ENCODE measurements at regions not wholly inside any gene's neighbourhood (a gene's known extent, or its start where the extent isn't known, plus 50 kb on each side); places are given as distances from the start of the nearest gene placed in this dataset.

DNA sequence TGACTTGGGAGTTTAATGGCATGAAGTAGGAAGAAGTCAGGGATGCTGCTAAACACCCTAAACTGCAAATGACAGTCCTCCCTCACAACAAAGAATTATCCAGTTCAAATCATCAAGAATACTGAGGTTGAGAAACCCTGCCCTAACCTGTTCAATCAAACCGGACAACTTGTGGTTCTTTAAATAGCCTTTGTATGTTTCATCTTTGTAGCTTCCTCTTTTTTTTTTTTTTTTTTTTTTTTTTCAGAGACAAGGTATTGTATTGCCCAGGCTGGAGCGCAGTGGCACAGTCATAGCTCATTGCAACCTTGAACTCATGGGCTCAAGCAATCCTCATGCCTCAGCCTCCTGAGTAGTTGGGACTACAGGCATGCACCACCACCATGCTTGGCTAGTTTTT, 52.5 kb upstream of the TTC29 start:
- peak; percentile 53 for ATAC-seq (ENCODE audit: low read depth)
- DNase-seq (ENCODE audit: low spot score in 2 of 2), result no peak
- peaks cover 9% of the 10 kb centered on the region for H3K9me3 Mint-ChIP-seq
- no peak overlapping the region for H3K4me3 Mint-ChIP-seq
- peaks cover 2% of the 10 kb centered on the region for H3K36me3 Mint-ChIP-seq
- H3K4me1 Mint-ChIP-seq, result peaks cover 8% of the 10 kb centered on the region
- H3K27ac Mint-ChIP-seq, result no peak overlapping the region
- H3K27me3 Mint-ChIP-seq, result peaks cover 5% of the 10 kb centered on the region

DNA sequence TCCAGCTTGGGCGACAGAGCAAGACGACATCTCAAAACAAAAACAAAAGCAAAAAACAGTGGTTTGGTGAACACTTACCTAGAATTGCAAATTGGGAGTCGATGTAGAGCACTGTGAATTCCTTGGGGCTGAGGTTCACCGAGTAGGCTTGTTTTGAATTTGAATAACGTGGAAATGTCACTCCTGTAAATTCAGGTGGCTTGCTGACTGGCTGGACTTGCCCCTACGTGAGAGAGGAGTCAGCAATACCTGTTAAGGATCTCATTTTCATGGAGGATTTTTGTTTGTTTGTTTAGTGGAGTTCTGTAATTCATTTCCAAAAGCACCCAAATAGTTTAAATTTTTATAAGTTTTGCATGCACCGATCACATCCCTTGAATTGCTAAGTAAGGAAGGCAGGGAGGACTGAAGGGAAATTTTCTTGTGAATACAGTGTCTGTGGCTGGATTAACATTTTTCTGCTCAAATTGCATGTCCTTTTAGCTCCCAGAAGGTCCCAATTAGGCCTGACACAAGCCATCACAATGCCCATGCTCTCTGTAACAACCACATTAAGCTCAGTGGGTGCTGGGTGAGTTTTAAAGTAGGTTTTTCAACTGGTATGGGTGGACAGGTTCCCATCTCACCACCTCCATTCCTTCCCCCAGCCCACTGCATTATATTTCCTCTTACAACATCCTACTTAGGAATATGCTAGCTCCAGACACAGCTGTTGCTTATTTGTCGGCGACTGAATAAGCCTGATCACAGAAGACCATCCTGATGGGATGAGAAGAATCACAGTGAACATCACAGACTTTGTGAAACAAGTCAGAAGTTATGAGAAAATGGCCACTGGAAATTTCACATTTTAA, 58.5 kb upstream of the TTC29 start:
- Mint-ChIP-seq H3K36me3 (no peaks in the 10 kb centered on the region), H3K9me3 (no peaks in the 10 kb centered on the region), H3K27ac (no peak overlapping the region), H3K27me3 (peaks cover 4% of the 10 kb centered on the region), H3K4me1 (no peaks in the 10 kb centered on the region), H3K4me3 (no peak overlapping the region)
- ATAC-seq (ENCODE audit: low read depth) (no peak), DNase-seq (ENCODE audit: low spot score in 2 of 2) (no peak)

DNA sequence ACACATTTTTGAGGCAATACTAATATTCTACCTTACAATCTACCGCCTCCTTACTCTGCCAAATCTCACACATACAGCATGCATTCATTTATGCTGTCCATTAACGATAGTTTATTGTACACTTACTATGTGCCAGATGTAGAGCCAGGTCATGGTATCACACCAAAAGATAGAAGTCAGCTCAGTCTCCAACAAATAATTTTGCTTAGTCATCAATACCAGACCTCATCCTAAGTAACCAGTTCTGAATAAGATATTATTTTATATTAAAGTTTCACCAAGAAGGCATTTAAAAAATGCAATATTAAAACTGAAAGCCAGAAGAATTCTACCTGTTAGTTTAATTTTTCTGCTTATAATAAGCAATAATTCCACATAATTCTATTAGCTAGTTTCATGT, 60.6 kb upstream of the TTC29 start:
- ATAC-seq (ENCODE audit: low read depth), result no peak
- DNase-seq (ENCODE audit: low spot score in 2 of 2), result no peak
- Mint-ChIP-seq H3K27me3 (peaks cover 4% of the 10 kb centered on the region), H3K4me1 (no peaks in the 10 kb centered on the region), H3K4me3 (no peak overlapping the region), H3K27ac (no peak overlapping the region), H3K36me3 (no peaks in the 10 kb centered on the region), H3K9me3 (no peaks in the 10 kb centered on the region)

DNA sequence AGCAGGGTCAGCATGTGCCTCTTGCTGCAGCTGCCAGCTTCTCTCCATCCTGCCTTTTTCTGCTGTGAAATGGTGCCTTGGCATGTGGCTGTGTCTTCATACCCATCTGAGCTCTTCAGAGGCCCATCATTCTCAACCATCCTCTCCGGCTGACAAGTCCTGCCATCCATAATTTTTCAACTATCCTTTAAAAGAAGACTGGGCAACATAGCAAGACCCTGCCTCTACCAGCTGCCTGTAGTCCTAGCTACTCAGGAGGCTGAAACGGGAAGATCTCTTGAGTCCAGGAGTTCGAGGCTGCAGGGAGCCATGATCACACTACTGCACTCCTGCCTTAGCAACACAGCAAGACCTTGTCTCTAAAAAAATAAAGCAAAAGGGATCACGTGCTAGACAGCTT, 64.2 kb upstream of the TTC29 start:
- Mint-ChIP-seq H3K4me1 (no peaks in the 10 kb centered on the region), H3K27me3 (peaks cover 1% of the 10 kb centered on the region), H3K9me3 (no peaks in the 10 kb centered on the region), H3K27ac (no peak overlapping the region), H3K36me3 (no peaks in the 10 kb centered on the region), H3K4me3 (no peak overlapping the region)
- DNase-seq (ENCODE audit: low spot score in 2 of 2), result no peak
- ATAC-seq (ENCODE audit: low read depth), result no peak

- Mint-ChIP-seq H3K27ac (no peak overlapping the region), H3K27me3 (peaks cover 2% of the 10 kb centered on the region), H3K36me3 (no peaks in the 10 kb centered on the region), H3K9me3 (no peaks in the 10 kb centered on the region), H3K4me1 (no peaks in the 10 kb centered on the region), H3K4me3 (no peak overlapping the region)
- no peak for ATAC-seq (ENCODE audit: low read depth)
- DNase-seq (ENCODE audit: low spot score in 2 of 2), result no peak
Observed at GRCh38 chr4:147011411-147011810, 65.7 kb upstream of the TTC29 start.

DNA sequence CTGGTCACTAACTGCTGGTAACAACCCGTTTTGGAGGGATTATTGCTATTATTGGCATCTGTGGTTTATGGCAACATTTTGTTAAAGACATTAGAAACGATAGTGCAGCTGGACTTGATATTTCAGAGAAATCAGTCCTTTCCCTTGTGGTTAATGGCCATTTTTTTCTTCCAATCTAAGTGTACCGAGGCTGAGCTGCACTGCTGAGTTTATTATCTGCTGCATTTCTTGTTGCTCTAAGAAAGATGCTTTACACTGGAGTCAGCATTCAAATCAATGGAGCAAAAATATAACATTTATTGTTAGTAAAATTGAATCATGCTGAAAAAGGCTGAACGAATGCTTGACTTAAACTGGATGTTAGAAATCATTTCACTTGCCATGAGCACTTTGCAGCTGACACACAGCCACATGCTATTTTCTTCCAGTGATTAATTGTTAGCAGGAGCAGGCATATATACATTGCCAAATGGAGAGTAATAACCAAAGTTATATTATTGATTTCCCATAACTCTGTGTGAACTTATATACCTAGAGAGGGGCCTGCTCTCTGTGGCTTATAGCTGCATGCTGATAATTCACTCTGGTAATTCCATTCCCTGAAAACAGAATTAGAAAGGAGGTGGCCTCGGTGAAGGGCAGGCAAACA, 66.5 kb upstream of the TTC29 start:
- Mint-ChIP-seq H3K4me3 (no peak overlapping the region), H3K27ac (no peak overlapping the region), H3K9me3 (no peaks in the 10 kb centered on the region), H3K36me3 (no peaks in the 10 kb centered on the region), H3K4me1 (no peaks in the 10 kb centered on the region), H3K27me3 (peaks cover 2% of the 10 kb centered on the region)
- no peak for DNase-seq (ENCODE audit: low spot score in 2 of 2)
- no peak for ATAC-seq (ENCODE audit: low read depth)

- peaks cover 4% of the 10 kb centered on the region for H3K27me3 Mint-ChIP-seq
- H3K4me3 Mint-ChIP-seq, result no peak overlapping the region
- H3K9me3 Mint-ChIP-seq, result no peaks in the 10 kb centered on the region
- H3K36me3 Mint-ChIP-seq, result no peaks in the 10 kb centered on the region
- no peaks in the 10 kb centered on the region for H3K4me1 Mint-ChIP-seq
- no peak overlapping the region for H3K27ac Mint-ChIP-seq
- ATAC-seq (ENCODE audit: low read depth) (no peak), DNase-seq (ENCODE audit: low spot score in 2 of 2) (no peak)
Observed at GRCh38 chr4:147014946-147015345, 69.3 kb upstream of the TTC29 start.

DNA sequence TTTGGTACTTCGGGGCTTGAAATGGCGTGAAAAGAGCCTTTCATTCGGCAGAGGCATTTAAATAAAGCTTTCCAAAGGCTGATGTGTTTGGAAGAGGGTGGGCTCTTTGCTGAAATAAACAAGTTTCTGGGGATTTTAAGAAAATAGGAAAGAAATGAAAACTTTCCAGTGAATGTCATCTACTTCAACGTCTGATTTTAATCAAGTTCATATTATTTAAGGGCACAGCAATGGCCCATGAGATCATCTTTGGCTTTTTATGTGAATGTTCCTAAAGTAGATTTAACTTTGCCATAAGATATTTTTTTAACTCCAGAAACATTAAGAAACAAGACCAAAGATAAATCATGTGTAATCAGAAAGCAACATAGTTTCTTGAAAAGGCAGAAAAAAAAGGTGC, 69.8 kb upstream of the TTC29 start:
- DNase-seq (ENCODE audit: low spot score in 2 of 2), result no peak
- Mint-ChIP-seq H3K9me3 (no peaks in the 10 kb centered on the region), H3K4me1 (no peaks in the 10 kb centered on the region), H3K27ac (no peak overlapping the region), H3K27me3 (peaks cover 4% of the 10 kb centered on the region), H3K4me3 (no peak overlapping the region), H3K36me3 (no peaks in the 10 kb centered on the region)
- no peak for ATAC-seq (ENCODE audit: low read depth)

DNA sequence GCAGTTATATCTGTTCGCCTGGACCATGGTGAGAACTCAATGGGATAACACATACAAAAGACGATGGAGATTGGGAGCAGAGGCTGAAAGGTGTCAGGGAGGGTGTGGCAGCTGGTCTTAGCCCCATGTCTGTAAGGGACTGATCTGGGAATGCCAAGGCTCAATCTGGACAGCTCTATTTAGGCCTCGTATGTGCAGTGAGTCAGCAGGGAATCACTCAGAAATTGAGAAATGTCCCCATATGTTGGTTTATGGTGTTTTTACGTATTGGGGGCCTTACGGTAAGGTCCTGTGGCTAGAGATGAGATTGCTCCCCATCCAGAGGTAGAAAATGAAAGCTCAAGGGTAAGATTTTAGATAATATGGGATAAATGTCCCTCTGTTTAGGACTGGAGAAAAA, 71.4 kb upstream of the TTC29 start:
- H3K4me3 Mint-ChIP-seq, result no peak overlapping the region
- H3K27me3 Mint-ChIP-seq, result peaks cover 4% of the 10 kb centered on the region
- no peaks in the 10 kb centered on the region for H3K9me3 Mint-ChIP-seq
- ATAC-seq (ENCODE audit: low read depth) (no peak), DNase-seq (ENCODE audit: low spot score in 2 of 2) (no peak)
- no peak overlapping the region for H3K27ac Mint-ChIP-seq
- H3K4me1 Mint-ChIP-seq, result no peaks in the 10 kb centered on the region
- no peaks in the 10 kb centered on the region for H3K36me3 Mint-ChIP-seq

DNA sequence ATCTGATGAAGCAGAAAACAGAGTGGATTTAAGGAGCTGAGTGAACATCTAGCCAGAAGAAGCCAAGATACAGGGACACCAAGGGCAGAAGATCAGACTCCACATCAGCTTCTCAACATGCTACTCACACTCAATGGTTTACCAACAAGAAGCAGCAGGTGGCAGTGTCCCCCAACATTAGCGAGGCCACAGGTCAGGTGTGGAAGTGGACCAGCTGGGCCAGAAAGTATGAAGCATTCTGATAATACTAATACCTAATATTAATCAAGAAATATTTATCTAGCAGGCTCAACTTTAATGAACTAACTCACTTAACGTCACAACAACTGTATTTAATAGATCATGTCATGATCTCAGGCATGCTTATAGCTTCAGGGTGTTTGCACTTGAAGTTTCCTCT, 73.4 kb upstream of the TTC29 start:
- no peak overlapping the region for H3K4me3 Mint-ChIP-seq
- H3K4me1 Mint-ChIP-seq, result no peaks in the 10 kb centered on the region
- no peaks in the 10 kb centered on the region for H3K9me3 Mint-ChIP-seq
- peaks cover 4% of the 10 kb centered on the region for H3K27me3 Mint-ChIP-seq
- ATAC-seq (ENCODE audit: low read depth), result peak; percentile 67
- no peaks in the 10 kb centered on the region for H3K36me3 Mint-ChIP-seq
- no peak overlapping the region for H3K27ac Mint-ChIP-seq
- peak; percentile 42 to 50 for DNase-seq (ENCODE audit: low spot score in 2 of 2)

- DNase-seq (ENCODE audit: low spot score in 2 of 2) (no peak), ATAC-seq (ENCODE audit: low read depth) (no peak)
- Mint-ChIP-seq H3K9me3 (no peaks in the 10 kb centered on the region), H3K36me3 (no peaks in the 10 kb centered on the region), H3K27ac (no peak overlapping the region), H3K4me3 (no peak overlapping the region), H3K4me1 (no peaks in the 10 kb centered on the region), H3K27me3 (peaks cover 1% of the 10 kb centered on the region)
Observed at GRCh38 chr4:147020456-147020855, 74.8 kb upstream of the TTC29 start.

GRCh38 chr4:147025042-147025441, 79.4 kb upstream of the TTC29 start:
- Mint-ChIP-seq H3K4me1 (no peaks in the 10 kb centered on the region), H3K9me3 (no peaks in the 10 kb centered on the region), H3K27me3 (no peaks in the 10 kb centered on the region), H3K36me3 (no peaks in the 10 kb centered on the region), H3K4me3 (no peak overlapping the region), H3K27ac (no peak overlapping the region)
- ATAC-seq (ENCODE audit: low read depth) (no peak), DNase-seq (ENCODE audit: low spot score in 2 of 2) (no peak)

- H3K27ac Mint-ChIP-seq, result no peak overlapping the region
- H3K27me3 Mint-ChIP-seq, result no peaks in the 10 kb centered on the region
- no peak for DNase-seq (ENCODE audit: low spot score in 2 of 2)
- no peaks in the 10 kb centered on the region for H3K9me3 Mint-ChIP-seq
- no peaks in the 10 kb centered on the region for H3K4me1 Mint-ChIP-seq
- no peak overlapping the region for H3K4me3 Mint-ChIP-seq
- no peak for ATAC-seq (ENCODE audit: low read depth)
- H3K36me3 Mint-ChIP-seq, result no peaks in the 10 kb centered on the region
Observed at GRCh38 chr4:147029296-147029695, 83.6 kb upstream of the TTC29 start.

GRCh38 chr4:147034372-147034771, 88.7 kb upstream of the TTC29 start:
- Mint-ChIP-seq H3K27me3 (peaks cover 7% of the 10 kb centered on the region), H3K9me3 (no peaks in the 10 kb centered on the region), H3K36me3 (no peaks in the 10 kb centered on the region), H3K4me1 (no peaks in the 10 kb centered on the region), H3K27ac (no peak overlapping the region), H3K4me3 (no peak overlapping the region)
- DNase-seq (ENCODE audit: low spot score in 2 of 2) (no peak), ATAC-seq (ENCODE audit: low read depth) (no peak)

DNA sequence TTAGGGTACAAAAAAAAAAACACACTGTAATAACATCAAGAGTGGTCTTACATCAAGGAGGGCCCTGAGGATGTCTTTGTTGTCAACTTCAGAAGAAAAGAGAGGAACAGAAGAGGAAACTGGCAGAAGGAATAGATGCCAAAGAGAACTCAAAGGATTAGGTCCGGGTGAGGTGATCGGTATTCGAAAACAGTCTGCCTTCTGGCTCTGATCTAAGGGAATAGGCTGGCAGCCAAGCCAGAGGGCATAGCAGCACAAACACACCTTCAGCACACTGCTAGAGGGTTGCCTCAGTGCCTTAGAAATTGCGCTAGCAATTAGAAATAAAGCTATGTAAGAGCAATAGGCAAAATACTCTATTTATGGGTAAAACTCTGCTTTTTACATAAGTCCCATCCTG, 91.4 kb upstream of the TTC29 start:
- peaks cover 7% of the 10 kb centered on the region for H3K27me3 Mint-ChIP-seq
- no peak overlapping the region for H3K27ac Mint-ChIP-seq
- H3K36me3 Mint-ChIP-seq, result no peaks in the 10 kb centered on the region
- H3K4me3 Mint-ChIP-seq, result no peak overlapping the region
- DNase-seq (ENCODE audit: low spot score in 2 of 2) (no peak), ATAC-seq (ENCODE audit: low read depth) (no peak)
- H3K4me1 Mint-ChIP-seq, result no peaks in the 10 kb centered on the region
- no peaks in the 10 kb centered on the region for H3K9me3 Mint-ChIP-seq

All from memory B cell (primary cell).